MV-4-11 (cell line): ENCODE measurements at regions not wholly inside any gene's neighbourhood (a gene's known extent, or its start where the extent isn't known, plus 50 kb on each side); places are given as distances from the start of the nearest gene placed in this dataset.

Experiments
- DNase-seq: peaks from one replicate; lab custom pipeline; 2025; lab: John Stamatoyannopoulos, UW

DNA sequence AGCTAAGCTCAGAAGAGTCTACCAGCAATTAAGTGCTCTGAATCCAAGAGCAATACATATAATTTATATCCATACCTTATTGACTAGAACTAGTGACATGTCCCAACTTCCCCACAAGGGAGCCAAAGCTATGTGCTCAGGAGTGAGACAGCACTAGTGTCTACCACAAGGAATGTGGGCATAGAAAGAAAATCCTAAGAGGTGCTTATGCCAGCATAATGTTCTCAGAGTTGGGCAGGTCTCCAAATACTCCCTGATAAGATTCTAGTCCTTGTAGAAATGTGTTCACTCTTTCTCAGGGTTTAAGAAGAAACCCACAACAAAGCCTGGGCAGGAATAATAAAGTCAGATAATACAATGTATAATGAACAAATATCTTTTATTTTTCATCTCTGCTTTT lies 275.1 kb downstream of the BRINP1 start:
- no peak for DNase-seq

DNA sequence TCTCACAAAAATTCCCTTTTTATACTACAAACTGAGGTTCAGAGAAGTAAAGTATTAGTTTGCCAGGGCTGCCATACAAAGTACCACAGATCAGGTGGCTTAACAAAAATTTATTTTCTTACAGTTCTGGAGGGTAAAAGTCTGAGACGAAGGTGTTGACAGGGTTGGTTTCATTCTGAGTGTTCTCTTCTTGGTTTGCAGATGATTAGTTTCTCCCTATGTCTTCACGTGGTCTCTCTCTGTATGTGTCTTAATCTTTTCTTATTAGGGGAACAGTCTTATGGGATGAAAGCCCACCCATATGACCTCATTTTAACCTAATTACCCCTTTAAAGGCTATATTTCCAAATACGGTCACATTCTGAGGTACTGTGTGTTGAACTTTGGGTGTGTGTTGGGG lies 274.2 kb downstream of the BRINP1 start:
- no peak for DNase-seq

DNA sequence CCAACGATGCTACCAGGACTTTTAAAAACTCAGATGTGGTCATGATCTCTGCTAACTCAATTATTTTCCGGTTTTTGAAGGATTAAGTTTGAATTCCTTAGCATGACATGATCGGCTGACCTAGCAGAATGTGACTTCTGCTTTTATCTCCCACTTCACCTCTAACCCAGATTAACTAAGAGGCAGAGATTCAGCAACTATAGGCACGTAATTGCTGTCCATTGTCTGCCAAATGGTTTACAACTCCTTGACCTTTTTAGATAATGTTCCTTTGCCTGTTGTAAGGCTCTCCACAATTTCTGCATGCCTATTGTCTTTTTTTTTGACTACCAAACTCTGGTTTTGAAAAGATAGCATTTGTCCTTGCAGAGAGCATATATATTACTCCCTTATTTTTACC lies 268.2 kb downstream of the BRINP1 start:
- no peak for DNase-seq

DNA sequence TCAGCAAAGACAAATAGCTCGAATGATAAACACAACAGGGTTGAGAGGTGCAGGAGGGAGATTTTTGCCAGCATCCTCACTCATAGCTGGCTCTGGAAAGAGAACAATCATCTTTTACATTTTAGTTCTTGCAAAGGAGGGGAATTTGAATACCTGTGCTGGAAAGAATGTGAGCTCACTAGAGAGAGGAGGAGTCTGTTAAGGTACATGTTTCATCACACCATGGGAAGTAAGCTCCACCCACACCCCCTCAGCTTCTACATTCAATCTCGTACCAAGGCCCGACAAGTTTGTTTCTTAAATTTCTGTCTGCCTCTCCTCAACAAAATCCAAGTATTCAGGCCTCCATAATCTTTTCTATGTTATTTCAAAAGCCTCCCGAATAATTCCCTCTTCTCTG lies 254.6 kb downstream of the BRINP1 start:
- DNase-seq = no peak
